DND-41 (cell line): ENCODE measurements at regions not wholly inside any gene's neighbourhood (a gene's known extent, or its start where the extent isn't known, plus 50 kb on each side); places are given as distances from the start of the nearest gene placed in this dataset.

ENCODE experiments used
- ATAC-seq: fragments of 200-7000 bp; cut with Tn5 transposase; 3 replicates; pipeline ENCODE4 v1.9.1; 2021; ENCODE audit warnings: low read depth; ENCODE audit not compliant: insufficient read depth
- DNase-seq: peaks from one replicate; pipeline ENCODE4 v3.0.0-alpha.2; 2020
- H2AFZ ChIP-seq: 2 replicates; pipeline ENCODE4 v1.6.0; 2012; ENCODE audit warnings: low read depth, low read length
- H3K27ac ChIP-seq: 2 replicates; pipeline ENCODE4 v1.5.1; 2012; ENCODE audit warnings: low read length, inconsistent platforms
- H3K27me3 ChIP-seq: fragments of 200-600 bp; sonication (generic); 2 replicates; pipeline ENCODE4 v1.6.0; 2012; ENCODE audit warnings: low read length, mild to moderate bottlenecking, inconsistent platforms; ENCODE audit not compliant: insufficient read depth, poor library complexity
- H3K36me3 ChIP-seq: 2 replicates; pipeline ENCODE4 v1.5.1; 2012; ENCODE audit warnings: low read length, inconsistent platforms; ENCODE audit not compliant: insufficient read depth
- H3K4me1 ChIP-seq: 2 replicates; pipeline ENCODE4 v1.5.1; 2012; ENCODE audit warnings: mild to moderate bottlenecking, low read length; ENCODE audit not compliant: insufficient read depth
- H3K4me2 ChIP-seq: 2 replicates; pipeline ENCODE4 v1.6.0; 2012; ENCODE audit warnings: mild to moderate bottlenecking, moderate library complexity, low read length, inconsistent platforms; ENCODE audit not compliant: insufficient read depth
- H3K4me3 ChIP-seq, 2 experiments: fragments of 200-600 bp in 1 of 2; shearing (Covaris generic) in 1 of 2; 2 replicates each; pipeline ENCODE4 v1.5.1; 2012 to 2016; ENCODE audit warnings: inconsistent platforms in 2 of 2, low read length in 2 of 2, mild to moderate bottlenecking in 2 of 2, low read depth in 1 of 2, moderate library complexity in 1 of 2
- H3K79me2 ChIP-seq: 2 replicates; pipeline ENCODE4 v1.6.0; 2012; ENCODE audit warnings: low read length, inconsistent platforms; ENCODE audit not compliant: insufficient read depth
- H3K9ac ChIP-seq: 2 replicates; pipeline ENCODE4 v1.6.0; 2012; ENCODE audit warnings: low read depth, mild to moderate bottlenecking, inconsistent platforms, low read length, moderate library complexity
- H3K9me3 ChIP-seq: 2 replicates; pipeline ENCODE4 v1.5.1; 2012; ENCODE audit warnings: low read length, moderate library complexity, mild to moderate bottlenecking, inconsistent platforms; ENCODE audit not compliant: insufficient read depth, severe bottlenecking
- H4K20me1 ChIP-seq: 2 replicates; pipeline ENCODE4 v1.6.0; 2012; ENCODE audit warnings: low read length; ENCODE audit not compliant: insufficient read depth
- EZH2 ChIP-seq: IDR thresholded peaks from 3 replicates; pipeline ENCODE4 v1.6.1; 2012; ENCODE audit warnings: borderline replicate concordance, low read depth, mild to moderate bottlenecking, moderate library complexity, low read length, inconsistent platforms; ENCODE audit not compliant: severe bottlenecking
- TF ChIP-seq, protein P1 (sequence below): IDR thresholded peaks from 2 replicates; pipeline ENCODE4 v1.5.1; 2012; ENCODE audit warnings: borderline replicate concordance, low read length, moderate library complexity, mild to moderate bottlenecking; ENCODE audit not compliant: poor library complexity, severe bottlenecking; ENCODE audit errors: extremely low read depth

DNA sequence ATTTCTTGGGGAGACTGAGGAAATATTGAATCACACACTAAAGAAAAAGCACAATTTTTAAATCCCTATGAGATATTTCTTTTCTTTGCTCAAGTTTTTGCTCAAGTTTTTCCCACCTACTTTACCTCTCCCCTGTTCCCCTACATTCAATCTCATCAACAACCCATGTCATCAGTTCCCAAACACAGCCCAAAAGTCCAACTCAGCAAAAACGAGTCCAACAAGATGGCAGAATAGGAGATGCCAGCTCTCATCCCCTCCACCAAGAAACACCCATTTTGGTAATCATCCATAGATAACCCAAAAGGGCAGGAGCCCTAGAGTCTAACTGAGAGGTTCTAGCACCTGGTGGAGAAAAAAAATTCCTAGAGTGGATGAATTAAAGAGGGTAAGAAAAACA, 152.5 kb upstream of the GHITM start:
- H4K20me1 ChIP-seq: no peaks in the 10 kb centered on the region
- H3K79me2 ChIP-seq: no peaks in the 10 kb centered on the region
- no peak overlapping the region for H3K9ac ChIP-seq
- H3K27ac ChIP-seq: no peak overlapping the region
- H3K27me3 ChIP-seq: peaks cover 6% of the 10 kb centered on the region
- no peak overlapping the region for H3K4me3 ChIP-seq
- H3K36me3 ChIP-seq: no peaks in the 10 kb centered on the region
- DNase-seq: no peak
- no peak overlapping the region for H3K4me2 ChIP-seq
- TF ChIP-seq, protein P1, sequence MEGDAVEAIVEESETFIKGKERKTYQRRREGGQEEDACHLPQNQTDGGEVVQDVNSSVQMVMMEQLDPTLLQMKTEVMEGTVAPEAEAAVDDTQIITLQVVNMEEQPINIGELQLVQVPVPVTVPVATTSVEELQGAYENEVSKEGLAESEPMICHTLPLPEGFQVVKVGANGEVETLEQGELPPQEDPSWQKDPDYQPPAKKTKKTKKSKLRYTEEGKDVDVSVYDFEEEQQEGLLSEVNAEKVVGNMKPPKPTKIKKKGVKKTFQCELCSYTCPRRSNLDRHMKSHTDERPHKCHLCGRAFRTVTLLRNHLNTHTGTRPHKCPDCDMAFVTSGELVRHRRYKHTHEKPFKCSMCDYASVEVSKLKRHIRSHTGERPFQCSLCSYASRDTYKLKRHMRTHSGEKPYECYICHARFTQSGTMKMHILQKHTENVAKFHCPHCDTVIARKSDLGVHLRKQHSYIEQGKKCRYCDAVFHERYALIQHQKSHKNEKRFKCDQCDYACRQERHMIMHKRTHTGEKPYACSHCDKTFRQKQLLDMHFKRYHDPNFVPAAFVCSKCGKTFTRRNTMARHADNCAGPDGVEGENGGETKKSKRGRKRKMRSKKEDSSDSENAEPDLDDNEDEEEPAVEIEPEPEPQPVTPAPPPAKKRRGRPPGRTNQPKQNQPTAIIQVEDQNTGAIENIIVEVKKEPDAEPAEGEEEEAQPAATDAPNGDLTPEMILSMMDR: no peak
- TF ChIP-seq EZH2: no peak
- ATAC-seq: no peak
- H2AFZ ChIP-seq: no peak overlapping the region
- H3K9me3 ChIP-seq: no peaks in the 10 kb centered on the region
- H3K4me1 ChIP-seq: peaks cover 11% of the 10 kb centered on the region

DNA sequence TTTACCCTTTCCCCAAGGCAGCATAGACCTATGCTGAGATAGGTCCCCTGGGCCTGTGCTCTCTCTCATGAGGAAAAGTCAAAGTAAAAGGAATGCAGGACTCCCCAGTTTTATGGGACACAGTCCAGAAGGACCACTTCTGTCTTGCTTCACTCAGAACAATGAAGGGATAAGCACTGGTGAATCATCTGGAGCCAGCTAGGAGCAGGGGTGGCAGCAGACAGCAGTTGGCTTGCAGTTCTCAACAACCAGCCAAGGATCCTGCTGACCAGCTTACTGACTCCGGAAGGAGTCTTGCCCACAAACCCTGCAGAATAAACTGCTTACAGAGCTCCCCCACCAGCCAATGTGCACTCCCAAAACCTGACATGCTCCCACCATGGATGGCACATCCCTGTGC, 152.1 kb upstream of the GHITM start:
- Histone ChIP-seq H4K20me1 (no peaks in the 10 kb centered on the region), H3K79me2 (no peaks in the 10 kb centered on the region), H3K9ac (no peak overlapping the region), H3K36me3 (no peaks in the 10 kb centered on the region), H3K4me2 (no peak overlapping the region), H2AFZ (no peak overlapping the region), H3K4me1 (peaks cover 14% of the 10 kb centered on the region), H3K9me3 (no peaks in the 10 kb centered on the region), H3K27me3 (peaks cover 6% of the 10 kb centered on the region), H3K27ac (no peak overlapping the region), H3K4me3 (no peak overlapping the region)
- TF ChIP-seq EZH2: no peak
- TF ChIP-seq, protein P1: no peak
- ATAC-seq (no peak), DNase-seq (no peak)

DNA sequence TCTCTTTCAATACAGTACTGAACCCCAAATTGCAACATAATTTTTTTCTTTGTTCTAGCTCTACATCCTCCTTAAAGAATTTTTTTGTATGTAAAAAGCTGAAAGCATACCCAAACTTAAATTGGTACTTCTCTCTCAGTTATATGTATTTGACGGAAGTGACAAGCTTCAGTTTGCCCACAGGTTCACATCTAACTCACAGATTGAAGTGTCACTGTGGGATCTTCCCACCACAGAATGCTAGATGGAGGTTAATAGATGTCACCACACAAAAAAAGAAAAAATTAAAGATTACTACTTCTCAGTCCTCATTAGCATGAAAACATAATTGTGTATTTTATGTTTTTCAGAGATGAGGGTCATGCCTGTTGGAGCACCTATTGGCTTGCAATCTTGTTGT, 150.9 kb upstream of the GHITM start:
- H3K27ac ChIP-seq: no peak overlapping the region
- TF ChIP-seq, protein P1: no peak
- TF ChIP-seq EZH2: no peak
- no peak overlapping the region for H2AFZ ChIP-seq
- no peak overlapping the region for H3K9ac ChIP-seq
- no peaks in the 10 kb centered on the region for H3K9me3 ChIP-seq
- no peaks in the 10 kb centered on the region for H3K79me2 ChIP-seq
- H3K4me3 ChIP-seq: no peak overlapping the region
- H3K27me3 ChIP-seq: peaks cover 6% of the 10 kb centered on the region
- DNase-seq (no peak), ATAC-seq (no peak)
- no peaks in the 10 kb centered on the region for H3K36me3 ChIP-seq
- H3K4me2 ChIP-seq: no peak overlapping the region
- peaks cover 11% of the 10 kb centered on the region for H3K4me1 ChIP-seq
- H4K20me1 ChIP-seq: no peaks in the 10 kb centered on the region

DNA sequence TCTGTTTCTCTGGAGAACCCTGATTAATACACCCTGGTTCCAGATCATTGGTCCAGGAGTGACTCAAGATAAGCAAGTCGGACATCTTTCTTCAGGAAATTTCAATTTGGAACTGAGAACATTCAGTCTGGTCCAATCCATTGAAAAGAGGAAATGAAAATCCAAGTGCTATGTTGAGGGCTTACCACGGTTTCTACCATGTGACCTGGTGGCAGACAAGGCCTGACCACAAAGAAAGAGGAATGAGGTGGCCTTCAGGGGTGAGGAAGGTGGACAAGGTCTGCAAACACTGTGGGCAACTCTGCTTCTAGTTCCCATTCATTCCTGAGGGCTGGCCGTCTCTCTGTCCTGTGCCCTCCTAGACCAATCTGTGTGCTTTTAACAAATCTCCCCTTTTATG, 149.2 kb upstream of the GHITM start:
- H3K27ac ChIP-seq: no peak overlapping the region
- no peaks in the 10 kb centered on the region for H4K20me1 ChIP-seq
- H3K9me3 ChIP-seq: no peaks in the 10 kb centered on the region
- TF ChIP-seq EZH2: no peak
- TF ChIP-seq, protein P1: no peak
- H3K27me3 ChIP-seq: peaks cover 10% of the 10 kb centered on the region
- H3K4me3 ChIP-seq: no peak overlapping the region
- peaks cover 3% of the 10 kb centered on the region; the same call in 1 of the 2 replicates for H3K4me1 ChIP-seq
- DNase-seq: no peak
- no peaks in the 10 kb centered on the region for H3K36me3 ChIP-seq
- no peak overlapping the region for H3K4me2 ChIP-seq
- no peak overlapping the region for H3K9ac ChIP-seq
- no peaks in the 10 kb centered on the region for H3K79me2 ChIP-seq
- no peak overlapping the region for H2AFZ ChIP-seq
- ATAC-seq: no peak
